HG03196 (cell line): ENCODE measurements at regions not wholly inside any gene's neighbourhood (a gene's known extent, or its start where the extent isn't known, plus 50 kb on each side); places are given as distances from the start of the nearest gene placed in this dataset.

Source experiments
- ATAC-seq: cut with Tn5 transposase; IDR thresholded peaks from one replicate; pipeline ENCODE4 v1.9.1; 2021; ENCODE audit not compliant: unreplicated experiment

GRCh38 chr2:14543284-14543683 lies 89.2 kb upstream of the LRATD1 start:
- no peak for ATAC-seq

GRCh38 chr2:14544247-14544646 lies 88.3 kb upstream of the LRATD1 start:
- ATAC-seq: no peak

GRCh38 chr2:14547830-14548229 lies 84.7 kb upstream of the LRATD1 start:
- no peak for ATAC-seq

- no peak for ATAC-seq
Observed at GRCh38 chr2:14550658-14551057, 81.9 kb upstream of the LRATD1 start.

GRCh38 chr2:14551069-14551468 lies 81.4 kb upstream of the LRATD1 start:
- no peak for ATAC-seq

GRCh38 chr2:14552286-14552685 lies 80.2 kb upstream of the LRATD1 start:
- ATAC-seq: no peak

- ATAC-seq: no peak
Observed at GRCh38 chr2:14552818-14553217, 79.7 kb upstream of the LRATD1 start.

- no peak for ATAC-seq
Observed at GRCh38 chr2:14554849-14555545, 77.5 kb upstream of the LRATD1 start.

- no peak for ATAC-seq
Observed at GRCh38 chr2:14557111-14557510, 75.4 kb upstream of the LRATD1 start.

- ATAC-seq: no peak
Observed at GRCh38 chr2:14557916-14558315, 74.6 kb upstream of the LRATD1 start.

GRCh38 chr2:14558335-14558919 lies 74.1 kb upstream of the LRATD1 start:
- ATAC-seq: no peak

- ATAC-seq: no peak
Observed at GRCh38 chr2:14560716-14561115, 71.8 kb upstream of the LRATD1 start.

- ATAC-seq: no peak
Observed at GRCh38 chr2:14563324-14563723, 69.2 kb upstream of the LRATD1 start.

- no peak for ATAC-seq
Observed at GRCh38 chr2:14565666-14566065, 66.9 kb upstream of the LRATD1 start.

GRCh38 chr2:14567561-14567960 lies 65.0 kb upstream of the LRATD1 start:
- ATAC-seq: no peak

GRCh38 chr2:14569294-14569693 lies 63.2 kb upstream of the LRATD1 start:
- no peak for ATAC-seq

GRCh38 chr2:14572633-14573032 lies 59.9 kb upstream of the LRATD1 start:
- ATAC-seq: no peak

GRCh38 chr2:14577843-14578242 lies 54.7 kb upstream of the LRATD1 start:
- ATAC-seq: no peak
